CD4-positive, alpha-beta T cell treated with Interleukin-1 beta for 1 hour (primary cell): ENCODE measurements at regions not wholly inside any gene's neighbourhood (a gene's known extent, or its start where the extent isn't known, plus 50 kb on each side); places are given as distances from the start of the nearest gene placed in this dataset.

ENCODE experiments used
- DNase-seq, 2 donors: peaks; one replicate each; pipeline ENCODE4 v3.0.0-alpha.2; 2020 to 2022

DNA sequence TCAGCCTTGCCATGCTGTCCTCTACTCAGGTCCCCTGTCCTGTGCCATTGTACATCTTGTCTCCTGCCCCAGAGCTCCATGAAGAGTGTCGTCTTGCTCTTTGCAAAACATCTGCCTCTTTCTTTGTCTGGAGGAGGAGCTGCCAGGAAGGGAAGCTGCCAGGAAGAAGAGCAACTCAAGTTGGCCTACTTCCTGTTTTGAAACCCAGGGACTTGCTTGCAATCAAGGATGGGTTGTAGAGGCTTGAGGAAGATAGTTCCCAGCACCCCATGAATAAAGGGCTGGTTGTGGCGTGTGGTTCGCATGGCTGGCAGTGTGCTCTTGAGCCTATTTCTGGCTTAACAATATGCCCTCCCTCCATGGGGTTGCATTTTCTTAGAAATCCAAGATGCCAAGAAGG, 53.0 kb upstream of the CPEB4 start:
- no peak for DNase-seq

DNA sequence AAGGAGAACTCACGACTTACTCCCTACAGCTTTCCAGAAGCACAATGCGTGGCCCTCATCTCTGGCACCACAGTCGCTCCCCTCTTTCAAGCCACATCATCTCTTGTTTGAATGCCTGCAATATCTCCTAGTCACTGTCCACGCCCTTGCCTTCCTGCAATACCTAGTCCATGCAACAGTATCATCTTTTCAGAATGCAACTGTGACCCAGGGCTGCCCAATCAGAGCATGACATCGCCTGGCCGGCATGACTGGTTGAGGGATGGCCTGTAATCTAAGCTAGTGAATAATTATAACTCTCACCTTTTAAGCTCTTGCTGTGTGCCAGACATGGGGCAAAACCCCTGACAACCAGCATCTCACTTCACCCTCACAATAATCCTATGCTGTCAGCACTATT, 52.5 kb upstream of the CPEB4 start:
- no peak for DNase-seq

DNA sequence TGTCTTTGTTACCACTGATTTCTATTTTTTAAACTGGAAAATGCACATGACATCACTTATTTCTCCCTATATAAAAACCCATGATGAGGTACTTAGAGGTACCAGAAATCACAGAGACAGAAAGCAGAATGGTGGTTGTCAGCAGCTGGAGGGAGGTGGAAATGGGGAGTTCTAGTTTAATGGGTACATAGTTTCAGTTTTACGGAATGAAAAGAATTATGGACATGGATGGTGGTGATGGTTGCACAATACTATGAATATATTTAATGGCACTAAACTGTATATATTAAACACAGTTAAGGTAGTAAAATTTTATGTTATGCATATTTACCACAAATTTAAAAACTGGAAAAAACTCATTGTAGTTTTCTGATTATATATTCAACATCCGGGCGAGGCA, 50.5 kb upstream of the CPEB4 start:
- no peak for DNase-seq
